Kidney (tissue), 13 donors: ENCODE measurements at regions not wholly inside any gene's neighbourhood (a gene's known extent, or its start where the extent isn't known, plus 50 kb on each side); places are given as distances from the start of the nearest gene placed in this dataset.

Experiments used
- DNase-seq, 5 donors: peaks; one replicate each; pipeline ENCODE4 v3.0.0-alpha.2; 2013 to 2020
- FAIRE-seq: peaks from 2 replicates; lab custom pipeline; 2012; peaks lifted over from hg19 to GRCh38; lab: Jason Lieb, UNC
- H3K27ac ChIP-seq, 2 donors: one replicate each; pipeline ENCODE4 v1.7.0; 2013; ENCODE audit warnings: low read depth in 2 of 2, low read length in 2 of 2, inconsistent platforms in 1 of 2
- H3K27me3 ChIP-seq: one replicate; pipeline ENCODE4 v1.7.1; 2013; ENCODE audit warnings: low read length, inconsistent platforms; ENCODE audit not compliant: control insufficient read depth, insufficient read depth
- H3K36me3 ChIP-seq, 3 donors: one replicate each; pipeline versions ENCODE4 v1.7.0 to v1.7.1; 2013; ENCODE audit warnings: low read length in 3 of 3, control low read depth in 1 of 3, inconsistent platforms in 1 of 3; ENCODE audit not compliant: insufficient read depth in 3 of 3, control insufficient read depth in 2 of 3
- H3K4me1 ChIP-seq, 3 donors: one replicate each; pipeline versions ENCODE4 v1.7.0 to v1.7.1; 2013; ENCODE audit warnings: low read length in 3 of 3, inconsistent platforms in 1 of 3, low read depth in 1 of 3; ENCODE audit not compliant: control insufficient read depth in 2 of 3, insufficient read depth in 2 of 3
- H3K4me3 ChIP-seq, 3 donors: one replicate each; pipeline versions ENCODE4 v1.7.0 to v1.8.1; 2013; ENCODE audit warnings: low read length in 3 of 3, control low read depth in 1 of 3, inconsistent platforms in 1 of 3
- H3K9ac ChIP-seq, 3 donors: one replicate each; pipeline versions ENCODE4 v1.7.0 to v1.7.1; 2013; ENCODE audit warnings: low read length in 3 of 3, control low read depth in 1 of 3, inconsistent platforms in 1 of 3
- H3K9me3 ChIP-seq, 3 donors: one replicate each; pipeline versions ENCODE4 v1.7.0 to v1.7.1; 2013; ENCODE audit warnings: low read length in 3 of 3, control low read depth in 1 of 3, inconsistent platforms in 1 of 3; ENCODE audit not compliant: control insufficient read depth in 2 of 3, insufficient read depth in 1 of 3
- intact Hi-C: fragments of 100-400 bp; cut with DNase I; formaldehyde crosslinking; loops from one replicate; pipeline ENCODE4 v1.11.1; 2022
- TF ChIP-seq, protein P1 (sequence below): IDR thresholded peaks from 3 replicates; pipeline ENCODE4 v1.5.1; 2012; ENCODE audit warnings: mild to moderate bottlenecking, moderate library complexity, borderline replicate concordance; ENCODE audit not compliant: insufficient read depth; ENCODE audit errors: extremely low read depth
- donor health status: control.
- donor health status: control.
- donor health status: control.
- donor health status: control.
- donor health status: control.
- donor health status: DM: yes; HTN: yes; CAD: no.
- donor health status: Normal renal cell carcinoma (clear cell type).

- Histone ChIP-seq H3K27ac (no peak overlapping the region), H3K9ac (no peak overlapping the region), H3K4me1 (no peaks in the 10 kb centered on the region), H3K36me3 (no peaks in the 10 kb centered on the region), H3K4me3 (no peak overlapping the region), H3K9me3 (no peaks in the 10 kb centered on the region), H3K27me3 (no peaks in the 10 kb centered on the region)
- intact Hi-C loops: no loop called here
- DNase-seq (no peak), FAIRE-seq (no peak)
- TF ChIP-seq, protein P1, sequence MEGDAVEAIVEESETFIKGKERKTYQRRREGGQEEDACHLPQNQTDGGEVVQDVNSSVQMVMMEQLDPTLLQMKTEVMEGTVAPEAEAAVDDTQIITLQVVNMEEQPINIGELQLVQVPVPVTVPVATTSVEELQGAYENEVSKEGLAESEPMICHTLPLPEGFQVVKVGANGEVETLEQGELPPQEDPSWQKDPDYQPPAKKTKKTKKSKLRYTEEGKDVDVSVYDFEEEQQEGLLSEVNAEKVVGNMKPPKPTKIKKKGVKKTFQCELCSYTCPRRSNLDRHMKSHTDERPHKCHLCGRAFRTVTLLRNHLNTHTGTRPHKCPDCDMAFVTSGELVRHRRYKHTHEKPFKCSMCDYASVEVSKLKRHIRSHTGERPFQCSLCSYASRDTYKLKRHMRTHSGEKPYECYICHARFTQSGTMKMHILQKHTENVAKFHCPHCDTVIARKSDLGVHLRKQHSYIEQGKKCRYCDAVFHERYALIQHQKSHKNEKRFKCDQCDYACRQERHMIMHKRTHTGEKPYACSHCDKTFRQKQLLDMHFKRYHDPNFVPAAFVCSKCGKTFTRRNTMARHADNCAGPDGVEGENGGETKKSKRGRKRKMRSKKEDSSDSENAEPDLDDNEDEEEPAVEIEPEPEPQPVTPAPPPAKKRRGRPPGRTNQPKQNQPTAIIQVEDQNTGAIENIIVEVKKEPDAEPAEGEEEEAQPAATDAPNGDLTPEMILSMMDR: no peak
These were observed 1048.3 kb downstream of the AMY1C start for GRCh38 chr1:104797982-104798381.

DNA sequence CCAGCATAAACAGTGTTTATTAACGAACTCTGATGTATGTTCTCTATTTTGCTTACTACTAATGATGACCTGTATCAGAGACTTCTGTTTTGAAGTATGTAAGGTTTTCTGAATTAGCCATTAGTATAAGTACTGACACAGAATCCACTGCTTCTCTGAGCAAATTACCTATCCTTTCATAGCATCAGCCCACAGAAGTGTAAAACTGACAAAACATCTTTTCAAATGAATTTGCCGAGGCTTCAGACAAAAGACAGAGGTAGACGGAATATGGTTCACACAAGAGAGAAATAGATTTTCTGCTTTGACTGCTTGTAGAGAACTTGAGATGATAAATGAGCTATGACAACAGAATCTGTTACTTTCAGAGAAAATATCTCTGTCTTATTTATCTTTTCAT, 1051.6 kb downstream of the AMY1C start:
- no peak overlapping the region for H3K27ac ChIP-seq
- DNase-seq: no peak
- H3K27me3 ChIP-seq: no peaks in the 10 kb centered on the region
- H3K9me3 ChIP-seq: no peaks in the 10 kb centered on the region
- TF ChIP-seq, protein P1: no peak
- no peaks in the 10 kb centered on the region for H3K4me1 ChIP-seq
- FAIRE-seq: no peak
- no peak overlapping the region for H3K4me3 ChIP-seq
- intact Hi-C loops: no loop called here
- no peaks in the 10 kb centered on the region for H3K36me3 ChIP-seq
- no peak overlapping the region for H3K9ac ChIP-seq

DNA sequence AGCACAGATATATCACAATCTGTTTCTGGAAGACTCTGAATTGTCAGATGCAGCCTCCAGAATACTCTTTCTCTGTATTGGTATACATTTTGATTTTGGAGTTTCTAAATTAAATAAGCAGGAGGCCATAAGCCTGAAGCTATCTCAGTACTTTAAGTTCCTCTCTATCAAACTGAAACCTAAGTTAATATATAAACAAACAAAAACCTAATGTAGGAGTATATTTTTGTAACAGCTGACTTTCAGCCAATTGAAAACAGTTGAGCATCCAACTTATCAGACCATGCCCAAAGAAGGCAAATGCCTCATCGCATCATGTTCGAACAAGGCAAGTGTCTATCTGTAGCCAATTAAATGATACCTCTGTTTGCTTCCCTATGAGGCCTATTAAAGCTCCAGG, 1054.4 kb downstream of the AMY1C start:
- no peak overlapping the region for H3K4me3 ChIP-seq
- no peak for FAIRE-seq
- H3K27me3 ChIP-seq: no peaks in the 10 kb centered on the region
- no peaks in the 10 kb centered on the region for H3K4me1 ChIP-seq
- intact Hi-C loops: no loop called here
- DNase-seq: no peak
- H3K9me3 ChIP-seq: no peaks in the 10 kb centered on the region
- H3K36me3 ChIP-seq: no peaks in the 10 kb centered on the region
- TF ChIP-seq, protein P1: no peak
- H3K9ac ChIP-seq: no peak overlapping the region
- no peak overlapping the region for H3K27ac ChIP-seq

- no peak for DNase-seq
- peaks cover 0 to 2% (median 0%) of the 10 kb centered on the region in 3 donors for H3K9me3 ChIP-seq
- no peak overlapping the region for H3K9ac ChIP-seq
- TF ChIP-seq, protein P1: no peak
- no peaks in the 10 kb centered on the region for H3K4me1 ChIP-seq
- H3K27ac ChIP-seq: no peak overlapping the region
- no peak for FAIRE-seq
- H3K36me3 ChIP-seq: no peaks in the 10 kb centered on the region
- intact Hi-C loops: no loop called here
- no peaks in the 10 kb centered on the region for H3K27me3 ChIP-seq
- no peak overlapping the region for H3K4me3 ChIP-seq
These were observed 1057.9 kb downstream of the AMY1C start for GRCh38 chr1:104807590-104807989.
